GM12878 (cell line): ENCODE measurements at regions not wholly inside any gene's neighbourhood (a gene's known extent, or its start where the extent isn't known, plus 50 kb on each side); places are given as distances from the start of the nearest gene placed in this dataset.

Source experiments
- ATAC-seq: fragments of 200-7000 bp; cut with Tn5 transposase; 3 replicates; pipeline ENCODE4 v1.9.1; 2020; ENCODE audit warnings: mild to moderate bottlenecking, moderate library complexity
- BruUV-seq: library from RNA; stranded (reverse); fragments of 400-500 nt; replicated peaks from 2 replicates; lab custom pipeline; 2021; lab: Mats Ljungman, UMichigan
- CTCF ChIA-PET: fragments of 300-600 bp; sonication (Branson Sonifier 250); formaldehyde crosslinking; extraction: SDS; loops from one replicate; lab custom pipeline; 2021; ENCODE audit warnings: inconsistent platforms; lab: Yijun Ruan, JAX
- POLR2A ChIA-PET: fragments of 350-600 bp; formaldehyde crosslinking; extraction: SDS; loops from one replicate; lab custom pipeline; 2021; ENCODE audit warnings: inconsistent platforms; lab: Charles Lee
- RAD21 ChIA-PET: fragments of 300-600 bp; sonication (Branson Sonifier 250); formaldehyde crosslinking; loops from one replicate; lab custom pipeline; 2023; ENCODE audit warnings: antibody characterized with exemption; ENCODE audit not compliant: unreplicated experiment; lab: Charles Lee
- SMC1A ChIA-PET: fragments of 300-600 bp; sonication (Branson Sonifier 250); formaldehyde crosslinking; loops from one replicate; lab custom pipeline; 2023; ENCODE audit not compliant: unreplicated experiment, uncharacterized antibody; lab: Charles Lee
- DNase-seq: peaks from one replicate; pipeline ENCODE4 v3.0.0-alpha.2; 2011; ENCODE audit warnings: low read depth, low spot score
- FAIRE-seq: peaks from 3 replicates; lab custom pipeline; 2011; peaks lifted over from hg19 to GRCh38; lab: Jason Lieb, UNC
- H2AFZ ChIP-seq: 2 replicates; pipeline ENCODE4 v1.6.0; 2011; ENCODE audit warnings: low read depth, low read length, control low read depth; ENCODE audit not compliant: control insufficient read depth
- H3K27ac ChIP-seq: 2 replicates; pipeline ENCODE4 v1.5.1; 2011; ENCODE audit warnings: control low read depth; ENCODE audit not compliant: control insufficient read depth, insufficient read depth
- H3K27me3 ChIP-seq, 2 experiments: replicated peaks in 1 of 2; 2 replicates each; pipeline versions ENCODE4 v1.6.0 to v1.6.1; 2011; ENCODE audit warnings: low read length in 1 of 2; ENCODE audit not compliant: control insufficient read depth in 2 of 2, insufficient read depth in 2 of 2
- H3K36me3 ChIP-seq, 2 experiments: 2 replicates each; pipeline ENCODE4 v1.5.1; 2011; ENCODE audit warnings: low read length in 1 of 2; ENCODE audit not compliant: control insufficient read depth in 2 of 2, insufficient read depth in 2 of 2
- H3K4me1 ChIP-seq: 2 replicates; pipeline ENCODE4 v1.6.1; 2011; ENCODE audit warnings: mild to moderate bottlenecking, low read length, moderate library complexity, mixed read lengths; ENCODE audit not compliant: control insufficient read depth, insufficient read depth
- H3K4me2 ChIP-seq: 2 replicates; pipeline ENCODE4 v1.6.0; 2011; ENCODE audit warnings: control low read depth; ENCODE audit not compliant: control insufficient read depth, insufficient read depth
- H3K4me3 ChIP-seq: fragments of 200-600 bp; sonication (generic); 2 replicates; pipeline ENCODE4 v1.5.1; 2016
- H3K79me2 ChIP-seq: 2 replicates; pipeline ENCODE4 v1.6.0; 2011; ENCODE audit warnings: low read length; ENCODE audit not compliant: control insufficient read depth, insufficient read depth
- H3K9ac ChIP-seq: 2 replicates; pipeline ENCODE4 v1.8.0; 2011; ENCODE audit warnings: low read length, control low read depth, mixed read lengths; ENCODE audit not compliant: control insufficient read depth, insufficient read depth
- H3K9me3 ChIP-seq: replicated peaks from 3 replicates; pipeline ENCODE4 v1.5.1; 2011; ENCODE audit warnings: mild to moderate bottlenecking, low read length; ENCODE audit not compliant: control insufficient read depth, insufficient read depth
- H4K20me1 ChIP-seq: 2 replicates; pipeline ENCODE4 v1.6.0; 2011; ENCODE audit not compliant: control insufficient read depth, insufficient read depth
- ATF3 ChIP-seq: IDR thresholded peaks from 2 replicates; pipeline ENCODE4 v1.6.1; 2011; ENCODE audit warnings: low read depth, mild to moderate bottlenecking, low read length, moderate library complexity, borderline replicate concordance; ENCODE audit errors: extremely low read depth
- CTCF ChIP-seq, 3 experiments: IDR thresholded peaks in 2 of 3; conservative IDR thresholded peaks in 1 of 3; 2 replicates each; pipeline ENCODE4 v1.5.1; 2011; ENCODE audit warnings: low read depth in 3 of 3, low read length in 3 of 3, mild to moderate bottlenecking in 3 of 3, control low read depth in 2 of 3, moderate library complexity in 2 of 3, inconsistent platforms in 1 of 3, mixed read lengths in 1 of 3; ENCODE audit not compliant: control insufficient read depth in 2 of 3, insufficient read depth in 1 of 3; ENCODE audit errors: extremely low read depth in 1 of 3
- EP300 ChIP-seq, 2 experiments: fragments of 150-350 bp in 1 of 2; IDR thresholded peaks; 2 replicates each; pipeline ENCODE4 v1.6.1; 2011 to 2012; ENCODE audit warnings: low read depth in 2 of 2, low read length in 2 of 2, borderline replicate concordance in 1 of 2, improper control_type of control experiment in 1 of 2, inconsistent platforms in 1 of 2; ENCODE audit not compliant: control insufficient read depth in 1 of 2
- ESRRA ChIP-seq: IDR thresholded peaks from 2 replicates; pipeline ENCODE4 v1.6.1; 2012; ENCODE audit warnings: mild to moderate bottlenecking, low read length, improper control_type of control experiment
- NKRF ChIP-seq: fragments of 450-650 bp; conservative IDR thresholded peaks from 2 replicates; pipeline ENCODE4 v1.6.1; 2017; ENCODE audit warnings: mild to moderate bottlenecking, moderate library complexity
- PBX3 ChIP-seq: IDR thresholded peaks from 2 replicates; pipeline ENCODE4 v1.6.1; 2011; ENCODE audit warnings: mild to moderate bottlenecking, low read depth, low read length, moderate library complexity; ENCODE audit not compliant: insufficient replicate concordance
- POU2F2 ChIP-seq: IDR thresholded peaks from 3 replicates; pipeline ENCODE4 v1.6.1; 2011; ENCODE audit warnings: low read depth, mild to moderate bottlenecking, low read length, borderline replicate concordance
- RBBP5 ChIP-seq: fragments of 200-600 bp; sonication (generic); conservative IDR thresholded peaks from 2 replicates; pipeline ENCODE4 v1.6.1; 2016
- RELB ChIP-seq: fragments of 450-650 bp; IDR thresholded peaks from 2 replicates; pipeline ENCODE4 v1.6.1; 2017; ENCODE audit warnings: low read depth, mild to moderate bottlenecking, moderate library complexity
- SIN3A ChIP-seq: IDR thresholded peaks from 2 replicates; pipeline ENCODE4 v1.6.1; 2012; ENCODE audit warnings: low read depth, low read length, improper control_type of control experiment
- SPI1 ChIP-seq: IDR thresholded peaks from 2 replicates; pipeline ENCODE4 v1.6.1; 2011; ENCODE audit warnings: low read depth, mild to moderate bottlenecking, low read length, moderate library complexity, borderline replicate concordance; ENCODE audit not compliant: insufficient read depth
- STAT1 ChIP-seq: fragments of 450-650 bp; conservative IDR thresholded peaks from 2 replicates; pipeline ENCODE4 v1.6.1; 2014; ENCODE audit warnings: antibody characterized with exemption, mild to moderate bottlenecking
- ZBED1 ChIP-seq: IDR thresholded peaks from 2 replicates; pipeline ENCODE4 v1.6.1; 2016; ENCODE audit warnings: borderline replicate concordance
- WGBS: methylation state at CpG from one replicate; pipeline ENCODE4 v1.1.6; 2016; ENCODE audit warnings: low lambda C conversion rate; ENCODE audit not compliant: insufficient replicate concordance, insufficient coverage; ENCODE audit errors: missing lambda C conversion rate; 5-methylcytosine and 5-hydroxymethylcytosine counted together
- in situ Hi-C: fragments of 300-500 bp; cut with MboI; formaldehyde crosslinking; loops from 9 replicates; pipeline ENCODE4 v1.14.3; 2018; ENCODE audit warnings: mixed read lengths
- intact Hi-C: fragments of 100-400 bp; cut with micrococcal nuclease; formaldehyde crosslinking; loops from one replicate; pipeline ENCODE4 v1.14.2; 2022; ENCODE audit not compliant: unreplicated experiment

GRCh38 chr11:55497068-55497467 is 57.2 kb upstream of the OR4C15 start:
- no peak overlapping the region for H3K4me2 ChIP-seq
- FAIRE-seq (no peak), DNase-seq (no peak), ATAC-seq (no peak)
- RAD21 ChIA-PET = no interaction called here
- 0% methylated on average over 5 of the region's 5 CpGs for WGBS
- TF ChIP-seq PBX3 = no peak
- no peak for TF ChIP-seq NKRF
- no peak for TF ChIP-seq EP300 (IDR thresholded peaks at IDR 0.05; ENCODE audit: borderline replicate concordance in 1 of 2, control insufficient read depth in 1 of 2, low read depth in 2 of 2, low read length in 2 of 2)
- no peak for TF ChIP-seq ESRRA
- no peak for TF ChIP-seq SPI1
- TF ChIP-seq ZBED1 = no peak
- TF ChIP-seq ATF3 = no peak
- no peak for TF ChIP-seq POU2F2
- TF ChIP-seq CTCF (IDR thresholded peaks at IDR 0.05 in 2 of 3, conservative IDR thresholded peaks at IDR 0.05 in 1 of 3; ENCODE audit: control insufficient read depth in 2 of 3, extremely low read depth in 1 of 3, insufficient read depth in 1 of 3, low read depth in 3 of 3, low read length in 3 of 3) = no peak
- no peak for TF ChIP-seq STAT1
- no peak for TF ChIP-seq SIN3A
- no peak for TF ChIP-seq RELB
- TF ChIP-seq RBBP5 = no peak
- in situ Hi-C loops = no loop called here
- no peak overlapping the region for H2AFZ ChIP-seq
- no peak overlapping the region for H3K4me3 ChIP-seq
- H3K9me3 ChIP-seq = no peaks in the 10 kb centered on the region; the same call in 2 of the 3 replicates
- no peak overlapping the region for H3K27ac ChIP-seq
- BruUV-seq = no TSS peak
- no peak overlapping the region for H3K9ac ChIP-seq
- CTCF ChIA-PET = no interaction called here
- POLR2A ChIA-PET = no interaction called here
- no peaks in the 10 kb centered on the region for H3K79me2 ChIP-seq
- H3K27me3 ChIP-seq = no peaks in the 10 kb centered on the region
- no peaks in the 10 kb centered on the region for H4K20me1 ChIP-seq
- intact Hi-C loops = no loop called here
- H3K36me3 ChIP-seq = no peaks in the 10 kb centered on the region
- no peaks in the 10 kb centered on the region for H3K4me1 ChIP-seq
- SMC1A ChIA-PET = no interaction called here
